HCT116 (cell line): ENCODE measurements at regions not wholly inside any gene's neighbourhood (a gene's known extent, or its start where the extent isn't known, plus 50 kb on each side); places are given as distances from the start of the nearest gene placed in this dataset.

ENCODE experiments used
- ATAC-seq: fragments of 200-7000 bp; cut with Tn5 transposase; 2 replicates; pipeline ENCODE4 v1.9.1; 2020; ENCODE audit warnings: mild to moderate bottlenecking, moderate library complexity
- BruUV-seq: library from RNA; stranded (reverse); fragments of 400-500 nt; replicated peaks from 2 replicates; lab custom pipeline; 2021; lab: Mats Ljungman, UMichigan
- CTCF ChIA-PET: fragments of 300-600 bp; sonication (Branson Sonifier 250); formaldehyde crosslinking; loops from one replicate; lab custom pipeline; 2021; ENCODE audit warnings: antibody characterized with exemption; lab: Charles Lee
- POLR2A ChIA-PET: fragments of 300-600, 350-600 bp; sonication (Branson Sonifier 250); formaldehyde crosslinking; loops from one replicate; lab custom pipeline; 2021; ENCODE audit warnings: antibody characterized with exemption; lab: Charles Lee
- RAD21 ChIA-PET, 2 experiments: fragments of 300-600 bp; sonication (Branson Sonifier 250); formaldehyde crosslinking; loops; one replicate each; lab custom pipeline; 2023; ENCODE audit warnings: low total read pairs in 2 of 2; ENCODE audit not compliant: uncharacterized antibody in 2 of 2, unreplicated experiment in 2 of 2, low non-redundant PET in 1 of 2; lab: Charles Lee
- DNase-seq: peaks from one replicate; pipeline ENCODE4 v3.0.0-alpha.2; 2010; ENCODE audit warnings: low read depth, low spot score
- H2AFZ ChIP-seq: fragments of 200-600 bp; shearing (Covaris generic), sonication (generic); 2 replicates; pipeline ENCODE4 v1.6.1; 2017; ENCODE audit warnings: low read depth, mixed run types, mixed read lengths, antibody characterized with exemption, low read length; ENCODE audit not compliant: poor library complexity, severe bottlenecking
- H3K27ac ChIP-seq: 2 replicates; pipeline ENCODE4 v1.5.1; 2012; ENCODE audit warnings: low read depth, low read length
- H3K27me3 ChIP-seq: fragments of 200-600 bp; sonication (generic); 2 replicates; pipeline ENCODE4 v1.6.1; 2016; ENCODE audit warnings: mixed run types, low read length, mixed read lengths; ENCODE audit not compliant: insufficient read depth
- H3K36me3 ChIP-seq, 2 experiments: fragments of 200-500 bp in 1 of 2; fragments of 200-600 bp in 1 of 2; sonication (Bioruptor generic) in 1 of 2; sonication (generic) in 1 of 2; 2 replicates each; pipeline versions ENCODE4 v1.5.1 to v1.6.1; 2014 to 2016; ENCODE audit warnings: low read length in 2 of 2, inconsistent platforms in 1 of 2, mixed read lengths in 1 of 2, mixed run types in 1 of 2; ENCODE audit not compliant: insufficient read depth in 2 of 2, control insufficient read depth in 1 of 2
- H3K4me1 ChIP-seq, 2 experiments: fragments of 200-600 bp in 1 of 2; sonication (generic) in 1 of 2; 2 replicates each; pipeline versions ENCODE4 v1.5.1 to v1.6.1; 2012 to 2017; ENCODE audit warnings: low read length in 2 of 2, inconsistent platforms in 1 of 2, mild to moderate bottlenecking in 1 of 2, mixed read lengths in 1 of 2, mixed run types in 1 of 2, moderate library complexity in 1 of 2; ENCODE audit not compliant: insufficient read depth in 2 of 2, control insufficient read depth in 1 of 2
- H3K4me2 ChIP-seq: fragments of 200-600 bp; sonication (generic); 2 replicates; pipeline ENCODE4 v1.6.1; 2017; ENCODE audit warnings: mixed run types, low read length, mixed read lengths
- H3K4me3 ChIP-seq, 2 experiments: fragments of 200-600 bp in 1 of 2; sonication (generic) in 1 of 2; replicated peaks in 1 of 2; 2 replicates each; pipeline ENCODE4 v1.5.1; 2011 to 2016; ENCODE audit warnings: low read length in 2 of 2, control low read depth in 1 of 2, low read depth in 1 of 2, mild to moderate bottlenecking in 1 of 2, mixed read lengths in 1 of 2, mixed run types in 1 of 2
- H3K79me2 ChIP-seq: fragments of 200-600 bp; sonication (generic); 2 replicates; pipeline ENCODE4 v1.6.1; 2017; ENCODE audit warnings: mild to moderate bottlenecking, mixed run types, low read length, moderate library complexity, mixed read lengths; ENCODE audit not compliant: insufficient read depth
- H3K9ac ChIP-seq: fragments of 200-600 bp; sonication (generic); 2 replicates; pipeline ENCODE4 v1.6.1; 2016; ENCODE audit warnings: low read length, mixed read lengths
- H3K9me2 ChIP-seq: fragments of 200-600 bp; sonication (generic), shearing (Covaris generic); 2 replicates; pipeline ENCODE4 v1.6.1; 2017; ENCODE audit warnings: mixed run types, mild to moderate bottlenecking, moderate library complexity; ENCODE audit not compliant: insufficient read depth
- H3K9me3 ChIP-seq, 2 experiments: fragments of 200-500 bp in 1 of 2; fragments of 200-600 bp in 1 of 2; sonication (Bioruptor generic) in 1 of 2; sonication (generic) in 1 of 2; 2 replicates each; pipeline ENCODE4 v1.6.1; 2014 to 2017; ENCODE audit warnings: low read length in 2 of 2, mixed read lengths in 2 of 2, inconsistent platforms in 1 of 2, low read depth in 1 of 2, mild to moderate bottlenecking in 1 of 2, mixed run types in 1 of 2, moderate library complexity in 1 of 2; ENCODE audit not compliant: control insufficient read depth in 1 of 2, insufficient read depth in 1 of 2
- H4K20me1 ChIP-seq: fragments of 200-600 bp; sonication (generic), shearing (Covaris generic); 2 replicates; pipeline ENCODE4 v1.6.1; 2017; ENCODE audit warnings: mixed run types, mild to moderate bottlenecking, moderate library complexity; ENCODE audit not compliant: insufficient read depth
- CBX3 ChIP-seq: IDR thresholded peaks from 2 replicates; pipeline ENCODE4 v1.6.1; 2012; ENCODE audit warnings: low read depth
- FOSL1 ChIP-seq: IDR thresholded peaks from 2 replicates; pipeline ENCODE4 v1.6.1; 2012; ENCODE audit warnings: low read depth
- JUND ChIP-seq: IDR thresholded peaks from 2 replicates; pipeline ENCODE4 v1.6.1; 2012
- POLR2A ChIP-seq: IDR thresholded peaks from 2 replicates; pipeline ENCODE4 v1.7.0; 2011; ENCODE audit warnings: borderline replicate concordance; ENCODE audit not compliant: insufficient read depth, insufficient read length; ENCODE audit errors: extremely low read depth
- POLR2AphosphoS5 ChIP-seq: IDR thresholded peaks from 2 replicates; pipeline ENCODE4 v1.6.1; 2011; ENCODE audit warnings: mild to moderate bottlenecking, low read depth, low read length, moderate library complexity
- RAD21 ChIP-seq: IDR thresholded peaks from 2 replicates; pipeline ENCODE4 v1.6.1; 2012; ENCODE audit warnings: low read depth, mild to moderate bottlenecking
- SIN3A ChIP-seq: IDR thresholded peaks from 2 replicates; pipeline ENCODE4 v1.6.1; 2012; ENCODE audit warnings: low read depth
- SRF ChIP-seq: IDR thresholded peaks from 2 replicates; pipeline ENCODE4 v1.6.1; 2012; ENCODE audit warnings: low read depth
- YY1 ChIP-seq: IDR thresholded peaks from 2 replicates; pipeline ENCODE4 v1.6.1; 2011; ENCODE audit warnings: low read length, low read depth, moderate library complexity, mild to moderate bottlenecking; ENCODE audit not compliant: insufficient replicate concordance; ENCODE audit errors: extremely low read depth
- ZFX ChIP-seq: fragments of 450-650 bp; IDR thresholded peaks from 2 replicates; pipeline ENCODE4 v1.6.1; 2017
- ZNF274 ChIP-seq: fragments of 200-500 bp; sonication (Bioruptor generic); IDR thresholded peaks from 2 replicates; pipeline ENCODE4 v1.6.1; 2014; ENCODE audit warnings: mild to moderate bottlenecking, low read depth, low read length, inconsistent platforms
- intact Hi-C: fragments of 100-400 bp; cut with micrococcal nuclease; formaldehyde crosslinking; loops from 2 replicates; pipeline ENCODE4 v1.10.0; 2022
- TF ChIP-seq, protein P1 (sequence below), 3 experiments: fragments of 200-600 bp in 1 of 3; sonication (generic) in 1 of 3; IDR thresholded peaks in 2 of 3; conservative IDR thresholded peaks in 1 of 3; 2 replicates each; pipeline ENCODE4 v1.5.1; 2012 to 2017; ENCODE audit warnings: low read depth in 2 of 3, low read length in 2 of 3, antibody characterized with exemption in 1 of 3, borderline replicate concordance in 1 of 3, control low read depth in 1 of 3, mild to moderate bottlenecking in 1 of 3, mixed read lengths in 1 of 3, mixed run types in 1 of 3, moderate library complexity in 1 of 3; ENCODE audit not compliant: insufficient read depth in 1 of 3
- TF ChIP-seq, protein P2 (sequence below): IDR thresholded peaks from 2 replicates; pipeline ENCODE4 v1.6.1; 2011; ENCODE audit warnings: mild to moderate bottlenecking, low read length, moderate library complexity; ENCODE audit not compliant: insufficient replicate concordance; ENCODE audit errors: extremely low read depth
- TF ChIP-seq, protein P3 (sequence below): IDR thresholded peaks from 2 replicates; pipeline ENCODE4 v1.6.1; 2012; ENCODE audit warnings: low read depth

GRCh38 chr13:44308352-44308751 is 65.3 kb upstream of the SERP2 start:
- no peak overlapping the region for H2AFZ ChIP-seq
- intact Hi-C loops, result no loop called here
- peak overlapping the region; percentile 96 for H3K27ac ChIP-seq
- H4K20me1 ChIP-seq, result no peaks in the 10 kb centered on the region
- no peaks in the 10 kb centered on the region for H3K27me3 ChIP-seq
- H3K4me2 ChIP-seq, result peak overlapping the region; percentile 71; the same call in 1 of the 2 replicates
- CTCF ChIA-PET, result interaction anchor here (1.6 kb wide), 1 partner anchor 117 kb away, joined by 5 read pairs; no protein-coding TSS in a partner anchor
- RAD21 ChIA-PET, result interaction anchor here in 1 of 2 experiments (2.6 kb wide), 1 partner anchor 65 kb away, joined by 11 read pairs; no protein-coding TSS in a partner anchor
- H3K9me2 ChIP-seq, result no peaks in the 10 kb centered on the region
- no peak for TF ChIP-seq CBX3
- TF ChIP-seq, protein P1, sequence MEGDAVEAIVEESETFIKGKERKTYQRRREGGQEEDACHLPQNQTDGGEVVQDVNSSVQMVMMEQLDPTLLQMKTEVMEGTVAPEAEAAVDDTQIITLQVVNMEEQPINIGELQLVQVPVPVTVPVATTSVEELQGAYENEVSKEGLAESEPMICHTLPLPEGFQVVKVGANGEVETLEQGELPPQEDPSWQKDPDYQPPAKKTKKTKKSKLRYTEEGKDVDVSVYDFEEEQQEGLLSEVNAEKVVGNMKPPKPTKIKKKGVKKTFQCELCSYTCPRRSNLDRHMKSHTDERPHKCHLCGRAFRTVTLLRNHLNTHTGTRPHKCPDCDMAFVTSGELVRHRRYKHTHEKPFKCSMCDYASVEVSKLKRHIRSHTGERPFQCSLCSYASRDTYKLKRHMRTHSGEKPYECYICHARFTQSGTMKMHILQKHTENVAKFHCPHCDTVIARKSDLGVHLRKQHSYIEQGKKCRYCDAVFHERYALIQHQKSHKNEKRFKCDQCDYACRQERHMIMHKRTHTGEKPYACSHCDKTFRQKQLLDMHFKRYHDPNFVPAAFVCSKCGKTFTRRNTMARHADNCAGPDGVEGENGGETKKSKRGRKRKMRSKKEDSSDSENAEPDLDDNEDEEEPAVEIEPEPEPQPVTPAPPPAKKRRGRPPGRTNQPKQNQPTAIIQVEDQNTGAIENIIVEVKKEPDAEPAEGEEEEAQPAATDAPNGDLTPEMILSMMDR (IDR thresholded peaks at IDR 0.05 in 2 of 3, conservative IDR thresholded peaks at IDR 0.05 in 1 of 3; ENCODE audit: borderline replicate concordance in 1 of 3, insufficient read depth in 1 of 3, low read depth in 2 of 3, low read length in 2 of 3), result no peak
- TF ChIP-seq, protein P2, sequence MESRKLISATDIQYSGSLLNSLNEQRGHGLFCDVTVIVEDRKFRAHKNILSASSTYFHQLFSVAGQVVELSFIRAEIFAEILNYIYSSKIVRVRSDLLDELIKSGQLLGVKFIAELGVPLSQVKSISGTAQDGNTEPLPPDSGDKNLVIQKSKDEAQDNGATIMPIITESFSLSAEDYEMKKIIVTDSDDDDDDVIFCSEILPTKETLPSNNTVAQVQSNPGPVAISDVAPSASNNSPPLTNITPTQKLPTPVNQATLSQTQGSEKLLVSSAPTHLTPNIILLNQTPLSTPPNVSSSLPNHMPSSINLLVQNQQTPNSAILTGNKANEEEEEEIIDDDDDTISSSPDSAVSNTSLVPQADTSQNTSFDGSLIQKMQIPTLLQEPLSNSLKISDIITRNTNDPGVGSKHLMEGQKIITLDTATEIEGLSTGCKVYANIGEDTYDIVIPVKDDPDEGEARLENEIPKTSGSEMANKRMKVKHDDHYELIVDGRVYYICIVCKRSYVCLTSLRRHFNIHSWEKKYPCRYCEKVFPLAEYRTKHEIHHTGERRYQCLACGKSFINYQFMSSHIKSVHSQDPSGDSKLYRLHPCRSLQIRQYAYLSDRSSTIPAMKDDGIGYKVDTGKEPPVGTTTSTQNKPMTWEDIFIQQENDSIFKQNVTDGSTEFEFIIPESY, result no peak
- TF ChIP-seq FOSL1, result no peak
- no peak for TF ChIP-seq ZFX
- no peak for TF ChIP-seq POLR2AphosphoS5
- TF ChIP-seq YY1, result no peak
- no peak for TF ChIP-seq SRF
- TF ChIP-seq RAD21, result no peak
- no peak for TF ChIP-seq POLR2A
- no peak for TF ChIP-seq SIN3A
- TF ChIP-seq, protein P3, sequence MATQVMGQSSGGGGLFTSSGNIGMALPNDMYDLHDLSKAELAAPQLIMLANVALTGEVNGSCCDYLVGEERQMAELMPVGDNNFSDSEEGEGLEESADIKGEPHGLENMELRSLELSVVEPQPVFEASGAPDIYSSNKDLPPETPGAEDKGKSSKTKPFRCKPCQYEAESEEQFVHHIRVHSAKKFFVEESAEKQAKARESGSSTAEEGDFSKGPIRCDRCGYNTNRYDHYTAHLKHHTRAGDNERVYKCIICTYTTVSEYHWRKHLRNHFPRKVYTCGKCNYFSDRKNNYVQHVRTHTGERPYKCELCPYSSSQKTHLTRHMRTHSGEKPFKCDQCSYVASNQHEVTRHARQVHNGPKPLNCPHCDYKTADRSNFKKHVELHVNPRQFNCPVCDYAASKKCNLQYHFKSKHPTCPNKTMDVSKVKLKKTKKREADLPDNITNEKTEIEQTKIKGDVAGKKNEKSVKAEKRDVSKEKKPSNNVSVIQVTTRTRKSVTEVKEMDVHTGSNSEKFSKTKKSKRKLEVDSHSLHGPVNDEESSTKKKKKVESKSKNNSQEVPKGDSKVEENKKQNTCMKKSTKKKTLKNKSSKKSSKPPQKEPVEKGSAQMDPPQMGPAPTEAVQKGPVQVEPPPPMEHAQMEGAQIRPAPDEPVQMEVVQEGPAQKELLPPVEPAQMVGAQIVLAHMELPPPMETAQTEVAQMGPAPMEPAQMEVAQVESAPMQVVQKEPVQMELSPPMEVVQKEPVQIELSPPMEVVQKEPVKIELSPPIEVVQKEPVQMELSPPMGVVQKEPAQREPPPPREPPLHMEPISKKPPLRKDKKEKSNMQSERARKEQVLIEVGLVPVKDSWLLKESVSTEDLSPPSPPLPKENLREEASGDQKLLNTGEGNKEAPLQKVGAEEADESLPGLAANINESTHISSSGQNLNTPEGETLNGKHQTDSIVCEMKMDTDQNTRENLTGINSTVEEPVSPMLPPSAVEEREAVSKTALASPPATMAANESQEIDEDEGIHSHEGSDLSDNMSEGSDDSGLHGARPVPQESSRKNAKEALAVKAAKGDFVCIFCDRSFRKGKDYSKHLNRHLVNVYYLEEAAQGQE, result no peak
- no peak for TF ChIP-seq ZNF274
- no peak for TF ChIP-seq JUND
- H3K4me3 ChIP-seq, result no peak overlapping the region
- ATAC-seq (no peak), DNase-seq (no peak)
- BruUV-seq, result no TSS peak
- peaks cover 75 to 100% of the 10 kb centered on the region in 2 experiments for H3K4me1 ChIP-seq
- no peak overlapping the region; the same call in 1 of the 2 replicates for H3K9ac ChIP-seq
- POLR2A ChIA-PET, result interaction anchor here (8.6 kb wide), 1 partner anchor 126 kb away, joined by 172 read pairs; no protein-coding TSS in a partner anchor
- no peaks in the 10 kb centered on the region for H3K36me3 ChIP-seq
- H3K9me3 ChIP-seq, result no peaks in the 10 kb centered on the region
- no peaks in the 10 kb centered on the region for H3K79me2 ChIP-seq
